ENCODE measurements at regions not wholly inside any gene's neighbourhood (a gene's known extent, or its start where the extent isn't known, plus 50 kb on each side); places are given as distances from the start of the nearest gene placed in this dataset.
A peak's percentile ranks its signal among the peaks of the same experiment; 100 is the strongest.
"Not testable (repeated sequence)": the region's sequence is repeated elsewhere in the genome, so short reads cannot be mapped to it uniquely, and the experiment has no call there.

DNA sequence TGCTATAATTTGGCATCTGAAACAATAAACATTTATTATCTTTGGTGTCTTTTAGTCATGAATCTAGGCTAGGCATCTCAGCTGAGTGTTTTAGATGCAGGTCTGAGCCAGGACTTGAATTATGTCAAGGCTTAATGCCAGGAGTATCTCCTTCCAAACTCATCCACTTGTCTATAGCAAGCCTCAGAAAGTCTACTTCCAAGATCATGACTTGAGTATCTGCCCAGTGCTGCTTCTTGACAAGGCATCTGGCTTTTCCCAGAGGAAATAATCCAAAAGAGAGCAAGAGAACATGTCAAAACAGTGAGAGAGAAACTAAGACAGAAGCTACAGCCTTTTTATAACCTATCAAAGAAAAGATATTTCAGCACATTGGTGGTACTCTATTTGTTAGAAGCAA is 1052.1 kb upstream of the PCDH10 start:
- DNase-seq, result no peak

DNA sequence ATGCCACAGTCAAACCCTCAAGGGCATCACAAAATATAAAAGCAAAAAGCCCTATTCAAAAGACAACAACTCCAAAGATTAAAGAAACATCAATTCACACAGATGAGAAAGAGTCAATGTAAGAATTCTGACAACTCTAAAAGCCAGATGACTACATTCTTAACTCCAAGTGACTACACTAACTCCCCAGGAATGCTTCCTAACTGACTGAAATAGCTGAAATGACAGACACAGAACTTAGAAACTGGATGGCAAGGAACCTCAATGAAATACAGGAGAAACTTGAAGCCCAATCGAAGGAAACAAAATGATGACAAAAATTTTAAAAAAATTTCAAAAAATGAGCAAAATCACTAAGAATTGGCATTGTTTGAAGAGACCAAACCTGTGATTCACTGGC is 1047.6 kb upstream of the PCDH10 start:
- no peak for DNase-seq

DNA sequence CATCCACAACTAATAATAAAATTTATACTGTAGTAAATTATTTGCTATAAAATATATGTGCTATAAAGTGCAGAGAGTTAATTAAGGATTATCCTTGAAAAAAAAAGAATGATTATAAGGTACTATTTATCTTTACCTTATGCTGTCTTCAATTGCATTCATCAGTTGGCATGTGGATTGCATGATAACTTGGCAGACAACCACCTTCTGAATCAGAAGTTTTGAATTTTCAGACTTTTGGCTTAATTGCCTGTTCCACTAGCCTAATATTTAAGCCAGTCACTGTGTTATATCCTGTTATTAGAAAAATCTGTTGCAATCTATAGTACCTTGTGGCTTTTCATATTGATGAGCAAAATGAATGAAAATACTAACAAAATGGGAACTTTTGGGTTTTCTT is 1040.3 kb upstream of the PCDH10 start:
- DNase-seq, result no peak

DNA sequence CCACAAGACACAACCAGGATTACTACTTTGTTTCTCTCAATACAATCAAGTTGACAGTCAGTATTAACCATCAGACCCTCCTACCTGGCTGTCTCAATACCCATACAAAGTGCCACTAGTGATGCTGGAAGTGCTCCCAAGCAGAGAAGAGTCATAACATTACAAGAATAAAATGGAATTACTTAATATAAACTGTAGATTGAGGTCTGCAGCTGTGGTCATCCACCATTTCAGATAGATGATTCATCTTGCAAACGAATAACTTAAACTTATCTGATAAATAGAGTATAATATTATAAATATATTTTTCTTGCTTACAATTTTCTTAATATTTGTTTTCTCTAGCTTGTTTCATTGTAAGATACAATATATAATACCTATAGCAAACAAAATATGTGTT is 1034.2 kb upstream of the PCDH10 start:
- DNase-seq, result no peak

GRCh38 chr4:132122741-132123140 is 1026.4 kb upstream of the PCDH10 start:
- DNase-seq, result not testable (repeated sequence)

DNA sequence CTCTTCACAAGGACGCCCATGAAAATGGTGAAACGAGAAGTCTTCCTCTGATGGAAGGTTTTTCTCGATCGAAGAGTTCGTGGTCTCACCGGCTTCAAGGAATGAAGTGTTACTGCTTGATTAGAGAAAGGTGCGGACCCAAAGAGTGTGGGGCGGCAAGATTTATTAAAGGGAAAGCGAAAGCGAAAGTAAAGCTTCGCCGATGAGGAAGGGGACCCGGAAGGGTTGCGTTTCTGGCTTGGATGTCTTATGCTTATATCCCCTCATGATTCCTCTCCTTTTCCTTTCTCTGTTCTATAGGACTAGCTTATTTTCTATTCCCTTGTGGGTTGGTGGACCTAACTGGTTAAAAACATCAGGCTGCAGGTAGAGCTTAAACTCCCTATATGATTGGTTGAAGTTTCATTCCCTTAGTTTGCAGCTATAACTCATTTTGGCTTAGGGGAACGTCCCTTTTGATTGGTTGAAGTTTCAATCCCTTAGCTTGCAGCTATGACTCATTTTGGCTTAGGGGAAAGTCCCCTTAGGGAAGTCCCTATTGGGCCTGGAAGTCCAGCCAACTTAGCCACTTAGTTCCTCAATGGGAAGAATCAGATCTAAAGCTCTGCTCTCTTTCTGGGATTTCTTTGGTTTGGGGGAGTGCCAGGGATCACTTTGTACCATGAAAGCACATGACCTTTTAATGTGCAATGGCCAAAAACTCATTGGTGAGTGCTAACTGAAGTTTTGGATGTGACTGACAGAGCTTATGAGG is 1025.0 kb upstream of the PCDH10 start:
- DNase-seq, result no peak

- no peak for DNase-seq
These were observed 1024.5 kb upstream of the PCDH10 start for GRCh38 chr4:132124624-132124974.

- no peak for DNase-seq
These were observed 1024.0 kb upstream of the PCDH10 start for GRCh38 chr4:132125131-132125530.

DNA sequence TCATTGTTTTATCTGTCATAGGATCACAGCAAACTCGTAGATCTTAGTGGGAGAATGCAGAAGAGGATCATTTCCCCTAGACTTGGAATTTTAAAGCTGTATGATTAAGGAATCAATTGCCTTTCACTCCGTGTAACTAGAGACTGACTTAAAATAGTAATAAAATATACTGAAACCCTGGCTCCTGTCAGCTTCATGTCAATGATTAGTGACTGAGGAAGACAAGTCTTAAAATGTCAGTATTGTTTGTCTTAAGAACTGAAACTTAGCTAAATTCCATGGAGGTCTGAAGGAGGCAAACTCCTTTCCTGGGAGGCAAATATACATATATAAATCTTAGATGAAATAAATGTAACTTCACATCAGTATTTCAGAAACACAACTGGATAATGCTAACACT is 1016.7 kb upstream of the PCDH10 start:
- DNase-seq, result no peak

DNA sequence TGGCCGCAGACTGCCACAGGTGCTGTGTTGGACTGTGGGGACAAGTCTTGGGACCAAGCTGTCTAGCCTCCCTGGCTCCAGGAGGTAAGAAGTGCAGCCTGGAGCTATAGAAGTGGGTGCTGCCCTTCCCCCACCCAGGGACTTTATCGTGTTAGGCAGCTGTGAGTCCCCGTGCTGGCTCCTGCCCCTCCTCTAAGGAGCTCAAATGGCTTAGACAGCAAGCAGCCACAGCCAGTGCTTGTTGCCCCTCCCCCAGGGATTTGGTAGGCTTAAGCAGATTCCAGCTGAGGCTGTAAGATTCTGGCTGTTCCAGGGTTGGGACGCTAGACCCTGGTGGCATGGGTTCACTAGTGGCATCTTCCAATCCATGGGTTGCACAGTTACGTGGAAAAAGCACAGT is 979.4 kb upstream of the PCDH10 start:
- DNase-seq, result no peak

DNA sequence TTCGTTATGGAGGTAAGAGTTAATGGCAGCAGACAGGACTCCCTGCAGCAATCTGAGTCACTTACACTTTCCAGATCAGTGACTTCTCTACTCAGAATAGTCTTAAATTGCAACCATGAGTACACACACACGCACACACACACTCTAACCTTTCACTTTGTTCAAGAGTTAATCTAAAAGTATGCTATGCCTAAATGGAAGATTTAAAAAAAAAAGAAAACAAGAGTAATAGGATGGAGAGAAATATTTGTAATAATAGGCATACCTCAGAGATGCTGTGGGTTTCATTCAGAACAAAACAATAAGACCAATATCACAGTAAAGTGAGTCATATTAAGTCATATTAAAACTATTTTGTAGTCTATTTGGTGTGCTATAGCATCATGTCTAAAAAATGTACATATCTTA is 969.1 kb upstream of the PCDH10 start:
- DNase-seq, result no peak

DNA sequence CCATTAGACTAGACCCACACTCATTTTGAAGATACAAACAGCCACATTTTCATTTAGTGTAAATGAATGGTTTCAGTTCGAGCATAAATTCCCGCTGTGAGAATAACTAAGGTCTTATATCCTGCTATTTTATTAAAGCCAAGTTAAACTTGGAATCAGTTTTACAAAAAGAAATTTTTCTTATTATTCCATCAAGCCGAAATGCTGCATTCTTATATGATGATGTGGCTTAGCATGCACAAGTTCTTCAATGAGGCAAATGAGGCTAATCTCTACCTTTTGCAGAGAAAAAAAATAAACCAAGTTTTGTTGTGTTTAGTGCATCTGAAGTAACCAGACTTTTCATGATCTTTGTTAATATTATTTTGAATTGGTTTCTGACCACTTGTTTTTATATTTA is 953.9 kb upstream of the PCDH10 start:
- DNase-seq, result no peak

DNA sequence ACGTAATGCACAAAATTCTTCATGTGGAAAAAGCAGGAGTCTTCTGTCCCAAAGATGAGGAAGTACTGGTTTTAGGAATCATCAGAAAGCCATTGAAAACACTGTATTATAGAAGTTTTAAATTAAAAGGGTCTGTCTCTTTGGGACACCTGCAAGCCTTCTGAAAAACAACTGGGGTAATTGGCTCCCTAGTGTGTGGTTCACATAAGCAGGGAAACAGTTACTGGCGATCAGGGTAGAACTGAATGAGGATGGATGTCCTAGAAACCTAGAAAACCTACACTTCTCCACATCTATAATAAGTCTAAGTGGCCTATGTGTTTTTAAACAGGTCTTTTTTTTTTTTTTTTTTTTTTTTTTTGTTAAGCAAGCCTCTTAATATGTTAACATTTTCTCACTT is 945.5 kb upstream of the PCDH10 start:
- peak in 1 of 3 experiments; percentile 10 for DNase-seq

DNA sequence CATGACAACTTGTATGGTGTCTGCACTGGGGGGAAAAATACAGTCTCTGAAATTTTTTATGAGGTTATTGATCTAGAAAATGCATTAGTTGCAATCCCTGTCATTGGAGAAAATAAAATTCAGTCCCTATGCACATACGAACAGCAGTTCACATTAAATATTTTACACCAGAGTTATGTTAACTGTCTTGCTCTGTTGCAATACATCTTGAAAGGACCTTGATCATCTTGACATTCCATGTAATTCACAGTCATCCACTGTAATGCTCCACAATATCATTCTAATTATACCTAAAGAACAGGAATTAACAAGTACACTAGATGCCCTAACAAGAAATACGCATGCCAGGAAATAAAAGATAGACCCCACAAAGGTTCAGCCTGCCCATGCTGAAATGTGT is 934.6 kb upstream of the PCDH10 start:
- DNase-seq, result no peak

DNA sequence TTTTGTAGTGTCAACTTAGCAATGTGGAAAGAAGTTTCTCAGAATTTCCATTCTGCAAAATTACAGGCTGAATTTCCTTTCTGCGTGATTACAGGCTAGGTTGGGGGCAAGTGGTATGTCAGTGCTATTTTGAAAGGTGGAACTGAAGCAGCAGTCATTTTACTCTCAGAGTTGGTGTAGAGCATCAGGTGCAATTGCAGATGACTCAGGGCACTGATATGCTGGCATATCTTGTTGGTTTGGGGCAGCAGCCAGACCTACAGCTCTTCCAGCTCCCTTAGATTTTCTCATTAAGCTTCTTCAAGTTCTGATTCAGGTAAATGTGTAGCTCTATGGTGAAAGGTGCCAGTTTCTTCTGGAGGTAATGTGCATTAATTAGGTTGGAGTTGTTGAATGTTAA is 930.7 kb upstream of the PCDH10 start:
- no peak for DNase-seq

DNA sequence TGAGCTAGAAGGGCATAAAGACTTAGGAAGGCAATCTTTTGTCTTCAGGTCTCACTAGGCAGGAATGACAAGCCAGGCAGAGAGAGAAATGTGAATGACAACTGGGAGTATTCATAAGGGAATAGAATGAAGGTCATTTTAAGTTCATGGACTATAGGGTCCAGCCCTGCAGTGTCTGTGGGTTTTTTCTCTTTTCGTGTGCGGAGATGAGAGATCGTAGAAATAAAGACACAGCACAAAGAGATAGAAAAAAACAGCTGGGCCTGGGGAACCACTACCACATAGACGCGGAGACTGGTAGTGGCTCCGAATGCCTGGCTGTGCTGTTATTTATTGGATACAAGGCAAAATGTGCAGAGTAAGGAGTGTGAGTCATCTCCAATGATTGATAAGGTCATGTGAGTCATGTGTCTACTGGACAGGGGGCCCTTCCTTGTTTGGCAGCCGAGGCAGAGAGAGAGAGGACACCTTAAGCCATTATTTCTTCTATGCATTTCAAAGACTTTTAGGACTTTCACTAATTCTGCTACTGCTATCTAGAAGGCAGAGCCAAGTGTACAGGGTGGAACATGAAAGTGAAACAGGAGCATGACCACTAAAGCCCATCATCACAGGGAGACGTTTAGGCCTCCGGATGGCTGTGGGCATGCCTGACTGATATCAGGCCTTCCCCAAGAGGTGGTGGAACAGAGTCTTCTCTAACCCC is 921.8 kb upstream of the PCDH10 start:
- DNase-seq, result no peak

- peak in 1 of 3 experiments; percentile 67 for DNase-seq
These were observed 921.3 kb upstream of the PCDH10 start for GRCh38 chr4:132227857-132228165.

DNA sequence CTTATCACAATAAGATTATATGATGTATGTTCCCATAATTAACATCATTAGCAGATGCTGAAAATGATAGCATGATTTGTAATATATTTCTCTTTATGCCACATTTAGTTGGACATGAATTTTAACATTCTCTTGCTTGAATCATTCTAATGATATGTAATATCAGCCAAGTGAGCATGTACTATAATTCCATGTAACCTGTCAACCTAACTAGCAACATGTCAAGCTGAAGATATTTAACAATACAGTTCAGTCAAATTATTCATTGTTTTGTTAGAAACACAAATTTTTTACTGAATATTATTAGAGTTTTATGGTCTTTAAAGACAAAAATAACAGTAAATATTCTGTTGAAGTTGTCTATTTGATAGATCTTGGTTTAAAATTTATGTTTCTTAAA is 920.4 kb upstream of the PCDH10 start:
- no peak for DNase-seq

GRCh38 chr4:132230025-132230424 is 919.1 kb upstream of the PCDH10 start:
- DNase-seq, result no peak

DNA sequence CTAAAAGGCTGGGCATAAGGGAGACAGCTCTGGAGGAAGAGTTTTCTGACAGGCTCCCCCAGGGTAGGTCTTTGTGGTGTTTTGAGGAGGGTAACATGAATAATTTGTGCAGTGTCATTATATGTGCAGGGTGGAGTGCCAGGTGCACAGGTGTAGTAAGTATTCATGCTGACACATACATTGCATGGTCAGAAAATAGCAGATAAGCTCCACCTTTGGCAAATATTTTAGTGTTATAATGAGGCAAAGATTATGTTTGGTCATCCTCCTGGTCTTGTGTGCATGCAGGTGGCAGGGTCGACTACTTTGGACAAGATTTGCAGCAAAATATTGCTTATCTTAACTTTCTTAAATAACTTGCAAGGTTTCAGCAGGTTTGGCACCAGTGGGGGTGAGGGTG is 910.4 kb upstream of the PCDH10 start:
- peak in 2 of 3 experiments; percentile 13 to 39 for DNase-seq

- DNase-seq, result no peak
These were observed 909.0 kb upstream of the PCDH10 start for GRCh38 chr4:132240081-132240480.

DNA sequence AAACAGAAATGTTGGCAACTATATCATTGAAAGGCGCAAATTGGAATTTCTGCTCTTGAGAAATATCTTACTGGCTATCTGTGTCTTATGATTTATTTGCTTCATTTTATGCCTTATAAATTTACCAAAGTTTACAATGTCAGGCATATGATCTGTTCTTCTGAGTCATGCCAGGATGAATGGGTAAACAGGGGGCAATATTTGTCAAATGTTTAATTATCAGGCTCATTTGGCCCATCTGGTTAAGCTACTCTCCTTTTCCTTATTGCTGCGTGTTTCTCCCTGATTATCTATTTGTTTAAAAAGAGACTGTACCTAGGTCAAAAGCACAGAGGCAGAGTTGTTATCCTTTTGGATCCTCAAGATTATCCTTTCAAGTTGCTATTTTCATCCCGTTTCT is 903.8 kb upstream of the PCDH10 start:
- DNase-seq, result peak in 1 of 3 experiments; percentile 33

GRCh38 chr4:132264176-132264575 is 884.9 kb upstream of the PCDH10 start:
- no peak for DNase-seq

DNA sequence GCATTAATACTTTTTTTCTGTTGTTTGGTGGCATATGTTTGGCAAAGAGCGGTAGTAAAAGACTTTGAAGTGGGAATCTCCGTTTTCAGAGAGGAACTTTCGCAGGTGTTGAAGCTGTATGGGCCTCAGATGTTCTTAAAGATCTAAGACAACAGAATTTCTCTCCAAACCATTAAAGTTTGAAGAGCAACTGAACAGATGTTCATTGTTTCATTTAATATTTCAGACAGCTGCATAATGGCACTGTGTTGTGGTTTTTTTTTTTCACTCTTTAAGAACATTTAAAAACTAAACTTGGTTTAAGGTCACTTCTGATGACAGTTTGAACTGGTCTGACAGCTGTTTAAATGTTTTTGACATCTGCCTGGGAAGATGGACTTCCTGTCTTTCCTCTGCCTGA is 882.7 kb upstream of the PCDH10 start:
- no peak for DNase-seq

- DNase-seq, result no peak
These were observed 881.8 kb upstream of the PCDH10 start for GRCh38 chr4:132267321-132267720.

Data from NCI-H1417 (cell line).